Sigmoid colon (tissue), 6 donors: ENCODE measurements at regions not wholly inside any gene's neighbourhood (a gene's known extent, or its start where the extent isn't known, plus 50 kb on each side); places are given as distances from the start of the nearest gene placed in this dataset.

Source experiments
- DNase-seq: peaks from one replicate; pipeline ENCODE4 v3.0.0-alpha.2; 2019
- H3K27ac ChIP-seq, 4 donors: fragments of 200-600 bp; sonication (generic); one replicate each; pipeline ENCODE4 v1.5.1; 2016 to 2019; ENCODE audit warnings: mild to moderate bottlenecking in 1 of 4
- H3K27me3 ChIP-seq, 3 donors: fragments of 200-600 bp; sonication (generic); one replicate each; pipeline ENCODE4 v1.5.1; 2019; ENCODE audit warnings: mild to moderate bottlenecking in 1 of 3
- H3K36me3 ChIP-seq, 4 donors: fragments of 200-600 bp; sonication (generic); one replicate each; pipeline ENCODE4 v1.5.1; 2016 to 2019
- H3K4me1 ChIP-seq, 4 donors: fragments of 200-600 bp; sonication (generic); one replicate each; pipeline ENCODE4 v1.5.1; 2017 to 2019
- H3K4me3 ChIP-seq, 4 donors: fragments of 200-600 bp; sonication (generic); one replicate each; pipeline ENCODE4 v1.5.1; 2017 to 2019; ENCODE audit warnings: mild to moderate bottlenecking in 2 of 4, moderate library complexity in 1 of 4
- H3K9me3 ChIP-seq, 4 donors: fragments of 200-600 bp in 3 of 4; sonication (generic) in 3 of 4; one replicate each; pipeline versions ENCODE4 v1.5.1 to v1.6.1; 2013 to 2019
- CTCF ChIP-seq, 4 experiments: fragments of 450-650 bp in 3 of 4; fragments of 200-600 bp in 1 of 4; IDR thresholded peaks; one replicate each; pipeline ENCODE4 v1.5.1; 2016 to 2019; ENCODE audit warnings: antibody characterized with exemption in 4 of 4, mild to moderate bottlenecking in 3 of 4, moderate library complexity in 2 of 4
- EP300 ChIP-seq, 4 donors: sonication (generic); formaldehyde crosslinking; IDR thresholded peaks; one replicate each; pipeline ENCODE4 v1.6.1; 2017; ENCODE audit warnings: antibody characterized with exemption in 4 of 4
- POLR2A ChIP-seq, 2 donors: fragments of 450-650 bp; IDR thresholded peaks; one replicate each; pipeline ENCODE4 v1.6.1; 2016; ENCODE audit warnings: antibody characterized with exemption in 2 of 2, mild to moderate bottlenecking in 2 of 2, moderate library complexity in 2 of 2
- POLR2AphosphoS5 ChIP-seq, 4 donors: sonication (generic); formaldehyde crosslinking; IDR thresholded peaks; one replicate each; pipeline ENCODE4 v1.6.1; 2017; ENCODE audit warnings: antibody characterized with exemption in 4 of 4
- WGBS, 2 donors: extraction: QIAGEN DNeasy Blood & Tissue Kit; methylation state at CpG; one replicate each; pipeline ENCODE4 v1.1.7; 2013; 5-methylcytosine and 5-hydroxymethylcytosine counted together
- intact Hi-C: fragments of 100-400 bp; cut with DNase I; formaldehyde crosslinking; loops from one replicate; pipeline ENCODE4 v1.15.1; 2023
- donor health status: healthy with polysubstance abuse.
- donor health status: healthy.

GRCh38 chr3:127091376-127091775, 101.6 kb upstream of the PRR23E start:
- no peak overlapping the region for H3K4me3 ChIP-seq
- no peaks in the 10 kb centered on the region for H3K36me3 ChIP-seq
- WGBS, 2 donors: 77 to 88% methylated on average over 8 of the region's 8 CpGs
- intact Hi-C loops: no loop called here
- no peaks in the 10 kb centered on the region for H3K9me3 ChIP-seq
- no peak for DNase-seq
- no peaks in the 10 kb centered on the region for H3K27me3 ChIP-seq
- H3K4me1 ChIP-seq: no peaks in the 10 kb centered on the region
- no peak overlapping the region for H3K27ac ChIP-seq
- TF ChIP-seq POLR2AphosphoS5 (IDR thresholded peaks at IDR 0.05) (no peak), EP300 (IDR thresholded peaks at IDR 0.05) (no peak), CTCF (IDR thresholded peaks at IDR 0.05) (no peak), POLR2A (IDR thresholded peaks at IDR 0.05) (no peak)

- Histone ChIP-seq H3K4me1 (no peaks in the 10 kb centered on the region), H3K4me3 (no peak overlapping the region), H3K9me3 (no peaks in the 10 kb centered on the region), H3K36me3 (no peaks in the 10 kb centered on the region), H3K27ac (no peak overlapping the region), H3K27me3 (no peaks in the 10 kb centered on the region)
- no peak for DNase-seq
- TF ChIP-seq POLR2AphosphoS5 (IDR thresholded peaks at IDR 0.05) (no peak), CTCF (IDR thresholded peaks at IDR 0.05) (no peak), POLR2A (IDR thresholded peaks at IDR 0.05) (no peak)
- intact Hi-C loops: no loop called here
- WGBS, 2 donors: 20 to 73% methylated on average over 4 of the region's 4 CpGs
These were observed 100.6 kb upstream of the PRR23E start for GRCh38 chr3:127092368-127092767.

GRCh38 chr3:127092776-127093175, 100.2 kb upstream of the PRR23E start:
- H3K36me3 ChIP-seq: no peaks in the 10 kb centered on the region

DNA sequence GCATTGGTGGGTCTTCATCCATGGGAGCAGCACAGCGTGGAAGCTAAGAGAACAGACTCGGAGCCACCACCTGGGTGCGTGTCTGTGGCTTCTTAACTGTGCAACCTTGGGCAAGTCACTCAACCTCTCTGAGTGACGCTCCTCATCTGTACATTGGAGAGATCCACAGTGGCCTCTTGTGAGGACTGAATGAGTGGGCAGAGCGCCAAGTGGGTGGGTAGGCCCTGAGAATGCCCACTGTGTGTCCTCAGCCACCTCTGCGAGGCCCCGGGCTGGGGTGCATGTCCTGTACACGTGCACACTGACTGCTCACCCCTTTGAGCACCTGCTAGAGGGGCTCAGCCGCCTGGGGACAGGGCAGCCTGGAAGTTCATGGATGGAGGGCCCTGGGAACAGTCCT, 99.6 kb upstream of the PRR23E start:
- H3K36me3 ChIP-seq: no peaks in the 10 kb centered on the region
- no peak overlapping the region for H3K4me3 ChIP-seq
- intact Hi-C loops: no loop called here
- no peak for DNase-seq
- no peaks in the 10 kb centered on the region for H3K4me1 ChIP-seq
- no peaks in the 10 kb centered on the region for H3K27me3 ChIP-seq
- no peaks in the 10 kb centered on the region for H3K9me3 ChIP-seq
- WGBS, 2 donors: 82 to 88% methylated on average over 9 of the region's 9 CpGs
- H3K27ac ChIP-seq: no peak overlapping the region
- TF ChIP-seq POLR2AphosphoS5 (IDR thresholded peaks at IDR 0.05) (no peak), CTCF (IDR thresholded peaks at IDR 0.05) (no peak), POLR2A (IDR thresholded peaks at IDR 0.05) (no peak), EP300 (IDR thresholded peaks at IDR 0.05) (no peak)

More at GRCh38 chr3:127092776-127093175, 100.2 kb upstream of the PRR23E start:
- no peak for DNase-seq
- H3K4me3 ChIP-seq: no peak overlapping the region
- H3K9me3 ChIP-seq: no peaks in the 10 kb centered on the region
- WGBS, 2 donors: 31 to 51% methylated on average over 11 of the region's 11 CpGs
- intact Hi-C loops: no loop called here
- no peak overlapping the region for H3K27ac ChIP-seq
- no peaks in the 10 kb centered on the region for H3K4me1 ChIP-seq
- TF ChIP-seq EP300 (IDR thresholded peaks at IDR 0.05) (no peak), POLR2A (IDR thresholded peaks at IDR 0.05) (no peak), POLR2AphosphoS5 (IDR thresholded peaks at IDR 0.05) (no peak), CTCF (IDR thresholded peaks at IDR 0.05) (no peak)
- no peaks in the 10 kb centered on the region for H3K27me3 ChIP-seq

DNA sequence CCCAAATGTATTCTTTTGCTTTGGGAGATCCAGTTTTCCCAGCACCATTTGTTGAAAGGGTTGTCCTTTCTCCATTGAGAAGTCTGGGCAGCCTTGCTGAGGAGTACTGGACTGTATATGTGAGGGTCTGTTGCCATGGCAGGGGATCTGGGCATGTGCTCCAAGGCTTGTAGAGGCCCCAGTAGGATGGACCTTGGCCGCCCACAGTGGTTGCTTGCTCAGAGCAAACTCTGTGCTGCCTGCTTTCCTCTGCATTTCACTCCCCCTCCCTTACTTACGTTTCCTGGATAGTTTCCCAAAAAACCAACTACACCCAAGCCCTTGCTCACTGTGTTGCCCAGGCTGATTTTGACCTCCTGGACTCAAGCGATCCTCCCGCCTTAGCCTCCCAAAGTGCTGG, 97.2 kb upstream of the PRR23E start:
- WGBS, 2 donors: 79 to 80% methylated on average over 4 of the region's 4 CpGs
- H3K9me3 ChIP-seq: no peaks in the 10 kb centered on the region
- H3K36me3 ChIP-seq: no peaks in the 10 kb centered on the region
- no peaks in the 10 kb centered on the region for H3K27me3 ChIP-seq
- DNase-seq: no peak
- H3K4me1 ChIP-seq: no peaks in the 10 kb centered on the region
- TF ChIP-seq EP300 (IDR thresholded peaks at IDR 0.05) (no peak), POLR2AphosphoS5 (IDR thresholded peaks at IDR 0.05) (no peak), POLR2A (IDR thresholded peaks at IDR 0.05) (no peak), CTCF (IDR thresholded peaks at IDR 0.05) (no peak)
- intact Hi-C loops: no loop called here
- H3K4me3 ChIP-seq: no peak overlapping the region
- H3K27ac ChIP-seq: no peak overlapping the region
